ENCODE measurements at regions not wholly inside any gene's neighbourhood (a gene's known extent, or its start where the extent isn't known, plus 50 kb on each side); places are given as distances from the start of the nearest gene placed in this dataset.
A peak's percentile ranks its signal among the peaks of the same experiment; 100 is the strongest.
"Not testable (repeated sequence)": the region's sequence is repeated elsewhere in the genome, so short reads cannot be mapped to it uniquely, and the experiment has no call there.

DNA sequence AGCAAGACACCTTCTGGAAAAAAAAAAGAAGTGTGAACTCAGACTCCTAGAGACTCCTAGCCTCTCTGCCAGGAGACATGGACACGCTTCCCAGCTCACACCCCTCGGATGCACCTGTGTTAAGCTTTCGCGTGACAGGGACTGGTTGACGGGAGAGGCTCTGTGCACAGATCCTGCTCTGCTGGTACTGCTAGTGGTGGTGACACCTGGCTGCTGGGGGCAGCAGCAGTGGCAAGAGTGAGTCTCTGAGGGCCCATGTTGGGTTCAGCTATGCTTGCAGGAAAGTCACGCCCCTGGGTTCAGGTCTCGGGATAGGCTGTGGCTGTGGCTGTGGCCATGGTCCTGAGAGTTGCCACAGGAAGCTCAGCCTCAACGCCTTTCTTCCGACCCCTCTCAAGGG is 81.1 kb downstream of the XRCC2 start:
- CTCF ChIA-PET = no interaction called here
- TF ChIP-seq CTCF (IDR thresholded peaks at IDR 0.05; ENCODE audit: insufficient read depth, low read length, missing control alignments) = no peak
- no peak for DNase-seq (ENCODE audit: low read depth, low spot score)
- H3K4me3 ChIP-seq (ENCODE audit: low read depth, low read length) = no peak overlapping the region
- POLR2A ChIA-PET = no interaction called here

GRCh38 chr7:152591976-152592375 is 84.0 kb downstream of the XRCC2 start:
- POLR2A ChIA-PET = no interaction called here
- no peak for DNase-seq (ENCODE audit: low read depth, low spot score)
- no peak for TF ChIP-seq CTCF (IDR thresholded peaks at IDR 0.05; ENCODE audit: insufficient read depth, low read length, missing control alignments)
- H3K4me3 ChIP-seq (ENCODE audit: low read depth, low read length) = no peak overlapping the region
- CTCF ChIA-PET = no interaction called here

- H3K4me3 ChIP-seq (ENCODE audit: low read depth, low read length) = no peak overlapping the region
- DNase-seq (ENCODE audit: low read depth, low spot score) = no peak
- ChIA-PET CTCF (no interaction called here), POLR2A (no interaction called here)
- no peak for TF ChIP-seq CTCF (IDR thresholded peaks at IDR 0.05; ENCODE audit: insufficient read depth, low read length, missing control alignments)
Measured at GRCh38 chr7:152590481-152590880, 85.5 kb downstream of the XRCC2 start.

GRCh38 chr7:152589821-152590220 is 86.1 kb downstream of the XRCC2 start:
- DNase-seq (ENCODE audit: low read depth, low spot score); CTCF ChIA-PET; POLR2A ChIA-PET: not testable (repeated sequence)

DNA sequence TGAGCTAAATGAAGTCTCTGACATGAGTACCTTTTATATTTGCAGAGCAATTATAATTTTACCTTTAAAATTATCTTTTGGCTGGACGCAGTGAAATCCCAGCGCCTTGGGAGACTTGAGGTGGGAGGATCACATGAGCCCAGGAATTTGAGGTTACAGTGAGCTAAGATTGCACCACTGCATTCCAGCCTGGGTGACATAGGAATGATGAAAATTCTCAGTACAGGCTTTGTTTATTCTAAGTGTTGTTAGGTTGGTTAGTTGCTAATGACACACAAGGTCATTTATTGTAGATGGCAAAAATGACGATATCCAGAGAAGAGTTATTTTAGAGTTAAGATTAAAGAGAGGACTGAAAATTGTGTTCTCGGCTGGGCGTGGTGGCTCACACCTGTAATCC is 87.6 kb downstream of the XRCC2 start:
- ChIA-PET CTCF (no interaction called here), POLR2A (no interaction called here)
- DNase-seq (ENCODE audit: low read depth, low spot score) = peak; percentile 19
- no peak overlapping the region for H3K4me3 ChIP-seq (ENCODE audit: low read depth, low read length)
- TF ChIP-seq CTCF (IDR thresholded peaks at IDR 0.05; ENCODE audit: insufficient read depth, low read length, missing control alignments) = no peak

More at GRCh38 chr7:152589821-152590220, 86.1 kb downstream of the XRCC2 start:
- H3K4me3 ChIP-seq (ENCODE audit: low read depth, low read length) = not testable (repeated sequence)

DNA sequence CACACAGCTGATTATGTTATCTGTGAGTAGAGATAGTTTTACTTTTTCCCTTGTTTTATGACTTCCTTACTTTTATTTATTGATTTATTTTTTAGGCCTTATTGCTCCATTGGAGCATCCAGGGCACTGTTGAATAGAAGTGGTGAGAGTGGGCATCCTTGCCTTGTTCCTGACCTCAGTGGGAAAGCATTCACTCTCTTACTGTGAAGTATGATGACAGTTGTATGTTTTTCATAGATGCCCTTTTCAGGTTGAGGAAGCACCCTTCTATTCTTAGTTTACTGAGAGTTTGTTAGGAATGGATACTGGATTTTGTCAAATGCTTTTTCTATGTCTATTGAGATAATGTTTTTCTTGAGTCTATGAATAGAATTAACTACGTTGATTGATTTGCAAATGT is 88.6 kb downstream of the XRCC2 start:
- DNase-seq (ENCODE audit: low read depth, low spot score) = no peak
- TF ChIP-seq CTCF (IDR thresholded peaks at IDR 0.05; ENCODE audit: insufficient read depth, low read length, missing control alignments) = no peak
- CTCF ChIA-PET = no interaction called here
- H3K4me3 ChIP-seq (ENCODE audit: low read depth, low read length) = no peak overlapping the region
- POLR2A ChIA-PET = no interaction called here

GRCh38 chr7:152583006-152583405 is 92.9 kb downstream of the XRCC2 start:
- POLR2A ChIA-PET = no interaction called here
- H3K4me3 ChIP-seq (ENCODE audit: low read depth, low read length) = no peak overlapping the region
- no peak for TF ChIP-seq CTCF (IDR thresholded peaks at IDR 0.05; ENCODE audit: insufficient read depth, low read length, missing control alignments)
- CTCF ChIA-PET = interaction anchor here (1.1 to 1.3 kb wide), 2 partner anchors 13 to 43 kb away, joined by 3 read pairs; no protein-coding TSS in a partner anchor
- DNase-seq (ENCODE audit: low read depth, low spot score) = no peak
